ENCODE measurements at regions not wholly inside any gene's neighbourhood (a gene's known extent, or its start where the extent isn't known, plus 50 kb on each side); places are given as distances from the start of the nearest gene placed in this dataset.
A peak's percentile ranks its signal among the peaks of the same experiment; 100 is the strongest.
"Not testable (repeated sequence)": the region's sequence is repeated elsewhere in the genome, so short reads cannot be mapped to it uniquely, and the experiment has no call there.

DNA sequence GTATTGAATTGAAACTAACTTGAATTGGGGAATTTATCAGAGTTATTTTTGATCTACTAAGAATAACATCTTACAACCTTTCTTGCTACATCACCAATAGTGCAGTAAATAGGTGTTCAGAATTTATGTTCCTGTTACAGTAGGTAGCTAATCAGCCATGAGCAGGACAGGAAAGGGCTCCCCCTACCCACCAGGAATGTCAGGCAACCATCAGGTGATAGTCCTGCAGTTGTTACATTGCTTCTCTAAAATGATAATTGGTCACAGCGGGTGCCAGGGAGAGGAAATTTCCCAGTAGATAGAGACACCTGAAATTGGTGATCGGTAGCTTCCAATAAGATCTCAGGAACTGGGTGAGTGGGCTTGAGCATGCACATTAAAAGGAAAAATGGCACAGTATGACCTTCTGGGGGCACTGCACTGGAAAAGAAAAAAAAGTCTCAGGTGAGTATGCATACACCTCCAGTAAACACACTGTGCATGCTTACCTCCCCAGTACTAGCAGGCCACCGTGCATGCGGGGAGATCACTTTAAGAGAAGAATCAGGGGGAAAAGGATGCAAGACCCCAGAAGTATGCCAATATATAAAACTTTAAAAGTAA is 1092.0 kb upstream of the LRRTM1 start:
- in situ Hi-C loops (cut with MboI; ENCODE audit: low pct_unique_long_range_greater_than_20kb, low sequenced_read_pairs): no loop called here

DNA sequence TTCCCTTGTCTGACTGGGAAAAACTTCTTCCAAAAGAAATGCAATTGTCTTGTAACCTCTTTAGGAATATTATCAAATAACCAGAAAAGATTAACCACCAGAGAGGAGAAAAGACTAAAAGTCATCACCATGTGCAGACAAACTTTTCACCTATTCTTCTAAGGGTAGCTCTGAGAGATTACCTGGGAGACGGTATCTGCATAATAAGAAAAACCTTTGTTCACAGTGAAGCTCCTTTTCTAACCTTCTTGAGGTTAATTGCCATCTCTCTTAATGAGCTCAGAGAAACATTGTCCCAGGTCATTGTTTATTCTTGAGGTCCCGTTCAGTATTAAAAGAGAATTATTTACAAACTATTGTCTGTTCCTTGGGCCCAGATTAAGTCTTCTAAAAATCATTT is 1091.2 kb upstream of the LRRTM1 start:
- in situ Hi-C loops (cut with MboI; ENCODE audit: low pct_unique_long_range_greater_than_20kb, low sequenced_read_pairs): no loop called here
- DNase-seq: no peak

More for the DNA sequence above, 1092.0 kb upstream of the LRRTM1 start:
- DNase-seq: no peak

DNA sequence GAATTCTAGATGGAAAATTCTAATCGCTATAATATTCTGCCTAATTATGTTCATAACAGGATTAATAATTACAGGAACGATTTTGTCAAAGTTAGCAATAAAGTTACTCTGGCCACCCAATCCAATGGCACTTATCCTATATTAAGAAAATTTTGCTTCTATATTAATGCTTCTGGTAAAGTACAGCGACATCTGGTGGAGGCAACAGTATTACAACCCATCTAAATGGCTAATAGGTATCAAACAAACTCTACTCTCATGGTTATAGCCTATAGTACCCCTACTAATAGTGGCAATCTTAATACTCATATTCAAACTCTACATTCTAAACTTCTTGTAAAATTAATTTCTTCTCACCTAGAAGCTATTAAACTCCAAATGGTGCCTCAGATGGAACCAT is 1084.7 kb upstream of the LRRTM1 start:
- peak; percentile 22 for DNase-seq
- in situ Hi-C loops (cut with MboI; ENCODE audit: low pct_unique_long_range_greater_than_20kb, low sequenced_read_pairs): no loop called here

DNA sequence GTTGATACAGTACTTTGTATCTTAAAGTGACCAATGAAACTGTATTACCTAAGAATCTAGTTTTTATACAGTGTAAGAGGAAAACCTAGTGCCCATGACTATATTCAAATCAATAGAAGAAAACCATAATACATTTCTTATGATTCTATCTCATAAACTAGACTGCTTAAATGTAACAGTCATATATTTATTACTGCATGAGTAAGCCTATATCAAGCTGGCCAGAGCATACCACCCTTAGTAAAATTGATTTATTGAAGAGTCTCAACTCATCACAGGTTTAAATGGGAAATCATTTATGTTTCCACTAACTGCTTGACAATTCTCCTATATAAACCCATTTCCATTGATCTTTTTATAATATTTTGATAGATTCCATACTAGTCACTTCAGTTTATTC is 1059.2 kb upstream of the LRRTM1 start:
- in situ Hi-C loops (cut with MboI; ENCODE audit: low pct_unique_long_range_greater_than_20kb, low sequenced_read_pairs): no loop called here

DNA sequence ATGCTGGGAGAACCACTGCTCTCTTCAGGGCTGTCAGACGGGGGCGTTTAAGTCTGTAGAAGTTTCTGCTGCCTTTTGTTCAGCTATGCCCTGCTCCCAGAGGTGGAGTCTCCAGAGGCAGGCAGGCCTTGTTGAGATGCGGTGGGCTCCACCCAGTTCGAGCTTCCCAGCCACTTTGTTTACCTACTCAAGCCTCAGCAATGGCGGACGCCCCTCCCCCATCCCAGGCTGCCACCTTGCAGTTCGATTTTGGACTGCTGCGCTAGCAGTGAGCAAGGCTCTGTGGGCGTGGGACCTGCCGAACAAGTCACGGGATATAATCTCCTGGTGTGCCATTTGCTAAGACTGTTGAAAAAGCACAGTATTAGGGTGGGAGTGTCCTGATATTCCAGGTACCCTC is 1057.9 kb upstream of the LRRTM1 start:
- in situ Hi-C loops (cut with MboI; ENCODE audit: low pct_unique_long_range_greater_than_20kb, low sequenced_read_pairs); DNase-seq: not testable (repeated sequence)

More for the DNA sequence above, 1059.2 kb upstream of the LRRTM1 start:
- no peak for DNase-seq

DNA sequence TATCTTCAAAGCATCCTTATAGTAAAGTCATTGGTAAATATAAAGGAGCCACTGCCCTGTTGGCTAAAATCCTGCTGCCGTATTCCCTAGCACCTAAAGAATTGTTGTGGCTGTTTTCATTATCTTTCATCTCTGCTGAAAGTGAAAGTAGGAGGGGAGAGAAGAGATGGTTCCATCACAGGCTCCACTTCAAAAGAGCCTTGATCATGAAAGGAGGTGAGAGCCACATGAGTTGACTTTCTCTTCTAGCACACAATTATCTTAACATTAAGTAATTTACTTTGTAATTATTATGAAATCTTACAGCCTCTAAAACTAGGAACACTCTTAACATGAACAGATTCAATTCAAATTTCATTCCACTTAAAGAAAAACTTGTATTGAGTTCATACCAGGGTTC is 1050.9 kb upstream of the LRRTM1 start:
- DNase-seq: no peak
- in situ Hi-C loops (cut with MboI; ENCODE audit: low pct_unique_long_range_greater_than_20kb, low sequenced_read_pairs): no loop called here

DNA sequence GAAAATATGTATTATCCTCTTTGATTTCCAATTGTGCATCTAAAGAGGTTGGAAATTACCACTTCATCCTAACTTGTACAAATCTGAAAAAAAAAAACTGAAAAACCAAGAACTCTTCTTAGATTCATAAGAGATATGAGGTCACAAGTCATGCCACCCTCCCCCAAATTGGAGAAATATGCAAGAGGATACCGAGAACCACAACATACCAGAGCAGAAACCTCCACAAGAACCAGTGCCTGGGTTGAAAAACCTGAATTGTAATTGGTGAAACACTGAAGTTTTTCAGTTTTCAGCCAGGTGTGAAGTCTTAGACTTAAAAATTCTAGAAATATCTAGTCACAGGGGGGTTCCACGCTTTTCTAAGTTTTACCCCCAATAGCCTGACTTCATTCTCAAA is 1029.5 kb upstream of the LRRTM1 start:
- no peak for DNase-seq
- in situ Hi-C loops (cut with MboI; ENCODE audit: low pct_unique_long_range_greater_than_20kb, low sequenced_read_pairs): no loop called here

DNA sequence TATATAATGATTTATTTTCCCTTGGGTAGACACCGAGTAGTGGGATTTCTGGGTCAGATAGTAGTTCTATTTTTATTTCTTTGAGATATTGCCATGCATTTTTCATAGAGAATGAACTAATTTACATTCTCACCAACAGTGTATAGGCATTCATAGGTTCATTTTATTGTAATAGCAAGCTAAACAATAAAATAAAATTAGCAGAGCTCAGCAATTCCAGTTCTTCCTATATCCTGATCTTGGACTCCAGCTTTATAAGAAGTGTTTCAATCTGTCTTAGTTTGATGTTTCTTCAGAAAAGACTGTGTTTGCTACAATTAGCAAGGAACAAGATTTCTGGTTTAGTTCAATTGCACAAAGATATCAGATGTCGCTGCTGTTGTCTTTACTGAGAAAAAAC is 1024.4 kb upstream of the LRRTM1 start:
- in situ Hi-C loops (cut with MboI; ENCODE audit: low pct_unique_long_range_greater_than_20kb, low sequenced_read_pairs): no loop called here

DNA sequence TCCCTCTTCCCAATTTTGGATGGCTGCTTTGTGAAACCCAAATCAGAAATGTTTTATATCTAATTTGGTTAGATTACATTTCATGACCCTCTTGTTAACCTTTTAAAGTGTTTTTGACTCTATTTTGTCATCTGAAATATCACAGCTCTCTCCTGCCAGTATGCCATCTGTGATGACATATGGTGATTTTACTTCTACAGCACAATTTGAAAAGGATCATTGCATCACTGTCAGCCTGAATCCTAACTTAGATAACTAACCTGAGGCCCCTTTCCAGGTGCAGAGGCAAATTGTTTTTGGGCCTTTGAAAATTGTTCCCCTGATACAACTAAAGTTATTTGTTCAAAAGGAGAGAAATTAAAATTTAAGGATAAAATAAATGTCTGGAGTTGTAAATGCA is 1023.4 kb upstream of the LRRTM1 start:
- DNase-seq: no peak
- in situ Hi-C loops (cut with MboI; ENCODE audit: low pct_unique_long_range_greater_than_20kb, low sequenced_read_pairs): no loop called here

More for the DNA sequence above, 1024.4 kb upstream of the LRRTM1 start:
- DNase-seq: no peak

DNA sequence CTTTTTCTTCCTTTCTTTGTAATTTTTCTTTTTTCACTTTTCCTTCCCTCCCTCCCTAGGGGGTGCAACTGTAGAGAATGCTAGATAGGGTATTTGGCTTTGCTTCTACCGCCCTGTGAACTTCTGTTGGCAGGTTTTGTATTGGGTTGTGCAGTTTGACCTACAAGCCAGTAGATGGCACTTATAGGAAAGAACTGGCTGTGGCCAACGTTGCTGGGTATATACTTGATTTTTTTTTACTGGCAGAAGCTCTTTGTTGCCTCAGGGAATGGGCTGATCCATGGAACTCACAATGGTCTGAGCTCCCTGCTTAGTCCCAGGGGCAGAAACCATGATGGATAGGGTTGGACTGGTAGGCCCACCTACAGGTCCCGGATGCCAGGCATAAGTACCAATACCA is 1019.5 kb upstream of the LRRTM1 start:
- in situ Hi-C loops (cut with MboI; ENCODE audit: low pct_unique_long_range_greater_than_20kb, low sequenced_read_pairs): no loop called here
- peak; percentile 0 for DNase-seq

DNA sequence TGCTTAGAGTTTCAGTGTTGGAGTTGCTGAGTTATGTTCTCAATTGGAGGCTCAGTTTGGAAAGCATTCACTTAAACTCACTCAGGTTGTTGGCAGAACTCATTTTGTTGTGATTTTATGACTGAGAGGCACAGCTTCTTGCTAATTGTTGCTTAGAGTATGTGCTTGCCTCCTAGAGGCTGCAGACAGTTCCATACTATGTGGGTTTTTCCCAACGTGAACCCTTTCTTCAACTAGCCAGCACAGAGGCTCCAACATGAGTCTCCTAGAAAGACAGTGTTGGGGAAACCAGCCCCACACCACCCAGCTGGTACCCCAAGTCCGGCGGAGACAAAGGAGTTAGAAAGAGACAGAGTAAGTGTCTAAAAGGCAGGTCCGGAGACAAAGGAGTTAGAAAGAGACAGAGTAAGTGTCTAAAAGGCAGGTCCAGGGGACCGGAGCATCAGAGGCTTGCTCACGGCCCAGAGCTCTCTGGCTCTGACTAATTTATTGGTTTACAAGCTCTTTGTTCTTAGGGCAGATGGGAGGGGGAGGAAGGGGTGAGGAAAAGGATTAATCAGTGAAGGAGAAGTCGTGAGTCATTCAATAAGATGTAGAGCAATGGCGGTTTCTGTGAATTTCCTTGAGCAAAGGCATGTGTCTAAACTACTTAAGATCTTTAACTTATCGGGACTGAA is 999.7 kb upstream of the LRRTM1 start:
- in situ Hi-C loops (cut with MboI; ENCODE audit: low pct_unique_long_range_greater_than_20kb, low sequenced_read_pairs): no loop called here
- DNase-seq: no peak

DNA sequence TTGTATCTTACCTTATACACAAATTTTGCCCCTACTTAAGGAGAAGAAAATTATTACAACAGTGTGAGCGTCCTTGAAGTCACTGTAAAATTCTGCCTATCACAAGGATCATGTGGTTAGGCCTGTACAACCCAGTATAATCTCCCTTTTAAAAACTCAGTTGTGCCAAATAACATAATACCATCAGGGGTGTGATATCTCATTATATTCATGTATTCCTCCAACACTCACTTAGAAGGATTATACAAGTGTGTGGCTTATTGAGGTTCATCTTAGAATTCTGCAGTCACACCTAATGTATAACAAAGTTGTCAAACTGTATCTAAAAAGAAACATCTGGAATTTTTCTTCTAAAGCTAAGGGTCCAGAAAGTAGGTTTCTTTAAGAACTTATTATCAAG is 998.8 kb upstream of the LRRTM1 start:
- in situ Hi-C loops (cut with MboI; ENCODE audit: low pct_unique_long_range_greater_than_20kb, low sequenced_read_pairs): no loop called here

DNA sequence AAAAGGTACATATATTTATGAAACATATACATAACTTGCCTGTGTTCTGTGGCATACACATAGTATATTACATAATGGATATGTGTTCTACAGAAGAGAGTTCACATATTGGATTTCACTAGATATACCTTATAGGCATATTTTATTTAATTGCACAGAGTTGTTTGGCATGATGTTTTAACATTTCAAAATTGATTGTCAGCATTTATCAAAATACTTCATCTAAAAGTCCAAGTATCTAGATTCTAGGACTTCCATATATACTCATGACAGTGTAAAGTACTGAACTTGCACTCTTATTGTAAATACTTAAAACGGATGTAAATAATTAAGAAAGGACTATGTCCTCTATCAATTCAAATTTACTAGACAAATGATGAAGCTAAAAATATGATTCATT is 995.3 kb upstream of the LRRTM1 start:
- in situ Hi-C loops (cut with MboI; ENCODE audit: low pct_unique_long_range_greater_than_20kb, low sequenced_read_pairs): no loop called here
- no peak for DNase-seq

More for the DNA sequence above, 998.8 kb upstream of the LRRTM1 start:
- DNase-seq: no peak

DNA sequence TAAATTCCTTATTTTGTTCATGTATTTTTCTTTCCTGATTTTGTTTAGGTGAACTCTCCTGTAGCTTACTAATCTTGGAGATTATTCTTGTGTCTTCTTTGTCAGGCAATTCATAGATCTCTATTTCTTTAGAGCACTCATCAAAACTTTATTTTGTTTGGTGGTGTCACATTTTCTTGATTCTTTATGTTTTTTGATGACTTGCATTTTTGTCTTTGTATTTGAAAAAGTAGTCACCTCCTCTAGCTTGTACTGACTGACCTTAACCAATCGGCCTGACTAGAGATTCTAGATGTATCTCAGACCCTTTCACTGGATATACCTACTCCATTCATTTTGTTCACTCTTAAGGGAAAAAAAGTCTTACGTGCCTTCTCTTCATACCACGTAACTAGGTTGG is 986.3 kb upstream of the LRRTM1 start:
- in situ Hi-C loops (cut with MboI; ENCODE audit: low pct_unique_long_range_greater_than_20kb, low sequenced_read_pairs): no loop called here
- DNase-seq: no peak

DNA sequence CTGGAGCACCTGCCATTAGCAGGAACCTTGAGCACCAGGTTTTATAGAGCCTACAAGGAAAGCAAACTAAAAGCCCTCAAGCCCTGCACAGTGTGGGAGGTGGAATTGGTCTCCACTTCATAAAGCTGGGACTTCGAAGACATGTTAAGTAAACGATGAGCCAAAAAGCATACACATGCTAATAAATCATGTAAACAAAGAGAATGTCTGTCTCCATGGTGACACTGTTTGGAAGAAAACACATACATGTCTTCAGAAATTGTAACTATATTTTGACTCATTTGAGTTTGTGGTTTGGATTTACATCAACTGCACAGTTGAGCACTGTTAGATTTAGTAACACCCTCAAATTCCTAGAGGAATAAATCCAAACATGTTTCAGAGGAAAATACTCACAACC is 978.5 kb upstream of the LRRTM1 start:
- DNase-seq: no peak
- in situ Hi-C loops (cut with MboI; ENCODE audit: low pct_unique_long_range_greater_than_20kb, low sequenced_read_pairs): no loop called here

DNA sequence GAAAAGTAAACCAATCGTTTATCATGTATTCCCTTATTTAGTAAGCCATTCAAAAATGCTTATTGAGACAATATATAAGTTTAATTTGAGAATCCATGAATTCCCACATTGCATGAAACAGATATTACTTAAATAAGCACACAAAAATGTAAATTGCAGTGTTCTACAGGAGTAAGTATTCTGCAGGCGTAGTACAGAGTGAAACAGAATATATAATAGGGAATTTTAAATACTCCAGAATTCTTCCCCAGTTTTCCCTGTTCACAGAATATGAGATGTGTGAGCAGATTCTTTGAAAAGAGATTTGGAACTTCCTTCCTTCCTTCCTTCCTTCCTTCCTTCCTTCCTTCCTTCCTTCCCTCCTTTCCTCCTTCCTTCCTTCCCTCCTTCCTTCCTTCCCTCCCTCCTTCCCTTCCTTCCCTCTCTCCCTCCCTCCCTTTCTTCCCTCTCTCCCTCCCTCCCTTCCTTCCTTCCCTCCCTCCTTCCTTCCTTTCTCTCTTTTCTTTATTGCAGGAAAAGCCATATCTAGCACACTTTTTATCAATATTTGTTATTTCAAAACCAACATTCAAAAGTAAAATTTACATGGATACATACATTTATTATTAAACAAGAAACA is 977.7 kb upstream of the LRRTM1 start:
- DNase-seq: no peak
- in situ Hi-C loops (cut with MboI; ENCODE audit: low pct_unique_long_range_greater_than_20kb, low sequenced_read_pairs): no loop called here

DNA sequence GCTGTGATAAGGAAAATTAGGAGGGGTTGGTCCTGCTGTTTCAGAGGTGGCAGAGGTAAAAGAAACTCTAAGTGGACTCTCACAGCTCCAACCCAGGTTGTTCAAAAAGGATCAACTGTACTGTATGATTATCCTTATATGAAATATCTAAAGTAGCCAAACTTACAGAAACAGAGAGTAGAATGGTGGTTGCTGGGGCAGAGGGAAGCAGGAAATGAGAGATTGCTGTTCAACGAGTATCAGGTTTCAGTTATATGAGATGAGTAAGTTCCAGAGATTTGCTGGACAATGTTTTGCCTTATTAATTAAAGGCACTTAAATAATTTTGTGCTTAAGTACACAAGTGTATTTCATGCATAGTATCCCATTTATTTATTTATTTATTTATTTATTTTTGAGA is 972.0 kb upstream of the LRRTM1 start:
- no peak for DNase-seq
- in situ Hi-C loops (cut with MboI; ENCODE audit: low pct_unique_long_range_greater_than_20kb, low sequenced_read_pairs): no loop called here

DNA sequence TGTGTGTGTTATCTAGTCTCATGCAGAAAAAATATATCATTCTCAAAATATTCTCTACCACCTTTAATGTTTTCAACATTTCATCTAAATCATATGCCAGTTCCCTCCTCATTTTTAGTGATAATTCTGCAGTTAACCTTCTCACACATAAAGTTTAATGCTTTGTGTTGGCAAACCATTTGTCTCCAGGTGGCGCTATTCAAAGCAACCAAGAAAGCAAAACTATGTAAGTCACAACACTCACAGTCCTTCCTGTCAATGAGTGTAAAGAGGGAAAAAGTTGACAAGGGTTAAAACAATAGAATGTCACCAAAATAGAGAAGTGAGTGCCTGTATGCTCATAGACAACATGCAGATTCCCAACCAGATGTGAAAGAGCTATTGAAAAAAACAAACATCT is 961.6 kb upstream of the LRRTM1 start:
- peak; percentile 33 for DNase-seq
- in situ Hi-C loops (cut with MboI; ENCODE audit: low pct_unique_long_range_greater_than_20kb, low sequenced_read_pairs): no loop called here

DNA sequence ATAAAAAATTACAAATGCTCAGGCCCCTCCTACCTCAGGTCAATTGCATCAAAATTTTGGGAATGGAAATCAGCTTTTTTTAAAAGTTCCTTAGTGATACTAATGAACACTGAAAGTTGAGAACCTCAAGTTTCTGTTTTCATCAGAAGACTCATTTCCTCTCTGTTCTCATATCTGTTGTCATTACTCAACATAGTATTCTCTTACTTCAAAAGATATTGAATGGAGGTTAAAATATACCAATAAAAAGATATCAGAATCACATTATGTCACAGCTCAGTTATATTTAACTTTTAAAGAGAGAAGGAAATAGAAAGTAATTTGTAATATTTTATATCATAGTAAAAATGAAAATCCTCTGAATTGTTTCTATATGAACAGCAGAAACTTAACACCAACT is 959.4 kb upstream of the LRRTM1 start:
- in situ Hi-C loops (cut with MboI; ENCODE audit: low pct_unique_long_range_greater_than_20kb, low sequenced_read_pairs): no loop called here
- DNase-seq: no peak

DNA sequence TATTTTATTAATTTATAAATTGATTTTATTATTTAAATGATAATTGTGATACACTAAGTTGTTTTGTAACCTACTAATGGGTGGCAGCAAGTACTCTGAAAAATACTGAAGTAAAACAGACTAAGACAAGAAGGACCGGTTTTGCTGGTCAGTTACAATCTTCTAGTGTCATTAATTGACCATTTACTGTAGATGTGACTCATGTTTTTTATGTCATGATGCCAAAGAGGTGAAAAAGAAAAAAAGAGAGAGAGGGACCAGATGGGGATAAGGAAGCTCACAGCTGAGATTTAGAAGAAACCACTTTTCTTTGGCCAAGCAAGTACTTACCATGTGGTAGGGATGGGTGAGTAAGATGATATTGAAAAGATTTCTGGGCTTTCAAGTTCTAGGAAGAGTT is 955.8 kb upstream of the LRRTM1 start:
- in situ Hi-C loops (cut with MboI; ENCODE audit: low pct_unique_long_range_greater_than_20kb, low sequenced_read_pairs): no loop called here
- no peak for DNase-seq

DNA sequence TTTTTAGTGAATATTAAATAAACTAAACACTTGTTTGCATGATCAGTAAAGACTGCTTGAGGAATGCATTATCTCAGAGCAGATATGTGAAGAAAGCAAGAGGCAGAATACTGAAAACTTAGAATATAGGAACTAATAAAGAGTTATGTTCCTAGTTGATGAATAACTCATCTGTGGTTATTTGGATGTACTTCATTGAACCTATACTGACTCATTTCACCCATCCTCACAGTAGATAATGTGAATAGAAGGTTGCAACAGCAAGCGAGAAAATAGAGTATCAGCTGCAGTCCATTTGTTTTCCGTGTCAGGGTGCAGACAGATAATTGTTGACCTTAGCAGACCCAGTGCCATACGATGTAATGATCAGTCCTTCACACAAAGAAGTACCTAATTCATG is 945.7 kb upstream of the LRRTM1 start:
- in situ Hi-C loops (cut with MboI; ENCODE audit: low pct_unique_long_range_greater_than_20kb, low sequenced_read_pairs): no loop called here
- no peak for DNase-seq
